ENCODE measurements at regions not wholly inside any gene's neighbourhood (a gene's known extent, or its start where the extent isn't known, plus 50 kb on each side); places are given as distances from the start of the nearest gene placed in this dataset.

DNA sequence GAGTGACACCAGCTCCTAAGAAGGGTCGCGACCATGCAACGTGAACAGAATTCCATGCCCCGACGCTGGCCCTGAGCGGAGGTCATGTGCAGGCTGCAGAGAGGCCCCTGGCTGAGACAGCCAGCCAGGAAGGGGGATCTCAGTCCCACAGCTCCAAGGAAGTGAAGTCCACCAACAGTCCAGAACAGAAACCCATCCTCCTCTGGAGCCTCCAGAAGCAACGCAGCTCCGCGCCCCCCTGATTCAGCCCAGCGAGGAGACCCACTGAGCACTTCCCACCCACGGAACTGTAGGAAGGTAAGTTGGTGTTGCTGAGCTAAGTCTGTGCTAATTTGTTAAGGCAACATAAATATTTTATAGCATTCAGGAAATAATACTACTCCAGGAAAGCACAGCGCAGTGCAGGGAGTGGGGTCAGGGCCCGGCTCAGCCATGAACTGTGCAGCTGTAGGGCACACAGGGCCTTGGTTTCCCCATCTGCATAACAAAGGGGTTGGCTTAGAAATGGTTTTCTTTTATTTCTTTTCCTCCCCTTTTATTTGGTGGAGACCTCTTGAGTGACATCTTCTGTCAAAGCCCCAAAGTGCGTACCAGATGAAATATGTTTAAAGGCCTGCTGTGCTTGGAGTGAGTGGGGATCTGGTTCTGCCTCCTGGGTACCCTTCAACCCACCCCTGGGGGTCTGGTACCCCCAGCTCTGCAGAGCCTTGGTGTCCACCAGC, 241.1 kb upstream of the PMEPA1 start:
- Histone ChIP-seq H3K27me3 (no peaks in the 10 kb centered on the region), H3K36me3 (no peaks in the 10 kb centered on the region), H3K4me1 (no peaks in the 10 kb centered on the region), H3K27ac (no peak overlapping the region), H3K9me3 (no peaks in the 10 kb centered on the region), H3K4me3 (replicated peaks in 1 of 3) (no peak overlapping the region)
- 83 to 85% methylated on average over 14 of the region's 14 CpGs for WGBS, 2 donors
- no peak for DNase-seq
- intact Hi-C loops (cut with DNase I), result no loop called here
- TF ChIP-seq CTCF (IDR thresholded peaks at IDR 0.05) (no peak), POLR2A (IDR thresholded peaks at IDR 0.05) (no peak)

- intact Hi-C loops (cut with DNase I), result no loop called here
- H3K27ac ChIP-seq, result no peak overlapping the region
- no peaks in the 10 kb centered on the region for H3K9me3 ChIP-seq
- no peak overlapping the region for H3K4me3 ChIP-seq (replicated peaks in 1 of 3)
- H3K36me3 ChIP-seq, result no peaks in the 10 kb centered on the region
- no peaks in the 10 kb centered on the region for H3K4me1 ChIP-seq
- DNase-seq, result no peak
- no peak for TF ChIP-seq CTCF (IDR thresholded peaks at IDR 0.05)
- no peak for TF ChIP-seq POLR2A (IDR thresholded peaks at IDR 0.05)
- WGBS, 2 donors, result 84 to 92% methylated on average over 9 of the region's 9 CpGs
- no peaks in the 10 kb centered on the region for H3K27me3 ChIP-seq
Observed at GRCh38 chr20:57948180-57948955, 238.6 kb upstream of the PMEPA1 start.

GRCh38 chr20:57947421-57948179, 237.8 kb upstream of the PMEPA1 start:
- Histone ChIP-seq H3K4me1 (no peaks in the 10 kb centered on the region), H3K9me3 (no peaks in the 10 kb centered on the region), H3K27me3 (no peaks in the 10 kb centered on the region), H3K36me3 (no peaks in the 10 kb centered on the region), H3K4me3 (replicated peaks in 1 of 3) (no peak overlapping the region), H3K27ac (no peak overlapping the region)
- 68 to 70% methylated on average over 15 to 16 of the region's 16 CpGs for WGBS, 2 donors
- TF ChIP-seq POLR2A (IDR thresholded peaks at IDR 0.05), result no peak
- no peak for TF ChIP-seq CTCF (IDR thresholded peaks at IDR 0.05)
- no peak for DNase-seq
- intact Hi-C loops (cut with DNase I), result no loop called here

GRCh38 chr20:57946559-57947315, 236.9 kb upstream of the PMEPA1 start:
- H3K4me1 ChIP-seq, result no peaks in the 10 kb centered on the region
- intact Hi-C loops (cut with DNase I), result no loop called here
- H3K36me3 ChIP-seq, result no peaks in the 10 kb centered on the region
- H3K9me3 ChIP-seq, result no peaks in the 10 kb centered on the region
- H3K27me3 ChIP-seq, result no peaks in the 10 kb centered on the region
- H3K27ac ChIP-seq, result no peak overlapping the region
- H3K4me3 ChIP-seq (replicated peaks in 1 of 3), result no peak overlapping the region
- no peak for TF ChIP-seq POLR2A (IDR thresholded peaks at IDR 0.05)
- no peak for TF ChIP-seq CTCF (IDR thresholded peaks at IDR 0.05)
- no peak for DNase-seq
- 90 to 91% methylated on average over 8 of the region's 8 CpGs for WGBS, 2 donors
